ENCODE measurements at regions not wholly inside any gene's neighbourhood (a gene's known extent, or its start where the extent isn't known, plus 50 kb on each side); places are given as distances from the start of the nearest gene placed in this dataset.

GRCh38 chr12:31210541-31210940, 115.4 kb downstream of the SINHCAF start:
- TF ChIP-seq CTCF (conservative IDR thresholded peaks at IDR 0.05 in 1 of 2, IDR thresholded peaks at IDR 0.05 in 1 of 2; ENCODE audit: extremely low read depth in 1 of 2, insufficient read depth in 1 of 2, low read depth in 1 of 2, low read length in 2 of 2) = no peak
- TF ChIP-seq EZH2 (IDR thresholded peaks at IDR 0.05; ENCODE audit: borderline replicate concordance, low read length) = no peak

Measured in mammary epithelial cell (primary cell).